MM.1S (cell line): ENCODE measurements at regions not wholly inside any gene's neighbourhood (a gene's known extent, or its start where the extent isn't known, plus 50 kb on each side); places are given as distances from the start of the nearest gene placed in this dataset.

Source experiments
- EZH2phosphoT487 ChIP-seq: fragments of 300-600 bp; sonication (generic); IDR thresholded peaks from 2 replicates; pipeline ENCODE4 v1.6.1; 2018; ENCODE audit warnings: antibody characterized with exemption, low read length
- TF ChIP-seq, protein P1 (sequence below): fragments of 300-600 bp; sonication (generic); IDR thresholded peaks from 2 replicates; pipeline ENCODE4 v1.5.1; 2016; ENCODE audit warnings: antibody characterized with exemption, low read length, mixed read lengths

DNA sequence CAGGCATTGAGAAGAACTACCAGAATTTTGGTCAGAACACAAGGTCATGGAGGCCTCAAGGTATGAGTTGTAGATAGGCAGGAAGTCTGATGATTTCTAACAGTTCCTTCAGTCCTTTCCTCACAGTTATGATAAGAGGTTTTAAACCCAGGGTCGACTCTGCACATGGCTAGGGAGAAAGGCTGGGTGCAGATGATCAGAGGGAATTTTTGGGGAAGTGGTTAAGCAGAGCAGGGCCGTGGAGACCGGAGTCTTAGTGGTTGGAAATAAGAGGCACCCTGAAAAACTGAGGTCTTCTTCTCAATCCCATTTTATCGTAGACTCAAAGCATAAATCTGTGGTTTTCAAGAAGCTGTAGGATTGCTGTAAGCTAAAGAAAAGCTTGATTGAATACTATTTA is 118.5 kb upstream of the ANK2 start:
- TF ChIP-seq, protein P1, sequence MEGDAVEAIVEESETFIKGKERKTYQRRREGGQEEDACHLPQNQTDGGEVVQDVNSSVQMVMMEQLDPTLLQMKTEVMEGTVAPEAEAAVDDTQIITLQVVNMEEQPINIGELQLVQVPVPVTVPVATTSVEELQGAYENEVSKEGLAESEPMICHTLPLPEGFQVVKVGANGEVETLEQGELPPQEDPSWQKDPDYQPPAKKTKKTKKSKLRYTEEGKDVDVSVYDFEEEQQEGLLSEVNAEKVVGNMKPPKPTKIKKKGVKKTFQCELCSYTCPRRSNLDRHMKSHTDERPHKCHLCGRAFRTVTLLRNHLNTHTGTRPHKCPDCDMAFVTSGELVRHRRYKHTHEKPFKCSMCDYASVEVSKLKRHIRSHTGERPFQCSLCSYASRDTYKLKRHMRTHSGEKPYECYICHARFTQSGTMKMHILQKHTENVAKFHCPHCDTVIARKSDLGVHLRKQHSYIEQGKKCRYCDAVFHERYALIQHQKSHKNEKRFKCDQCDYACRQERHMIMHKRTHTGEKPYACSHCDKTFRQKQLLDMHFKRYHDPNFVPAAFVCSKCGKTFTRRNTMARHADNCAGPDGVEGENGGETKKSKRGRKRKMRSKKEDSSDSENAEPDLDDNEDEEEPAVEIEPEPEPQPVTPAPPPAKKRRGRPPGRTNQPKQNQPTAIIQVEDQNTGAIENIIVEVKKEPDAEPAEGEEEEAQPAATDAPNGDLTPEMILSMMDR, result no peak
- no peak for TF ChIP-seq EZH2phosphoT487
